IPS-NIHi7 (cell line): ENCODE measurements at regions not wholly inside any gene's neighbourhood (a gene's known extent, or its start where the extent isn't known, plus 50 kb on each side); places are given as distances from the start of the nearest gene placed in this dataset.

ENCODE experiments used
- DNase-seq: peaks from one replicate; pipeline ENCODE4 v3.0.0; 2012; ENCODE audit warnings: mixed read lengths; ENCODE audit errors: extremely low spot score

- DNase-seq: no peak
Observed at GRCh38 chr13:58773280-58773859, 1141.8 kb downstream of the PCDH17 start.

- no peak for DNase-seq
Observed at GRCh38 chr13:58782736-58783135, 1151.2 kb downstream of the PCDH17 start.

GRCh38 chr13:58792854-58793253, 1161.3 kb downstream of the PCDH17 start:
- no peak for DNase-seq

- no peak for DNase-seq
Observed at GRCh38 chr13:58795715-58796114, 1164.2 kb downstream of the PCDH17 start.

- no peak for DNase-seq
Observed at GRCh38 chr13:58804832-58805231, 1173.3 kb downstream of the PCDH17 start.

- DNase-seq: no peak
Observed at GRCh38 chr13:58806401-58806800, 1174.9 kb downstream of the PCDH17 start.

- no peak for DNase-seq
Observed at GRCh38 chr13:58823701-58824100, 1192.2 kb downstream of the PCDH17 start.

- DNase-seq: no peak
Observed at GRCh38 chr13:58827904-58828303, 1196.4 kb downstream of the PCDH17 start.

- DNase-seq: no peak
Observed at GRCh38 chr13:58830841-58831240, 1199.3 kb downstream of the PCDH17 start.

- DNase-seq: no peak
Observed at GRCh38 chr13:58838615-58839014, 1207.1 kb downstream of the PCDH17 start.

- DNase-seq: peak; percentile 13
Observed at GRCh38 chr13:58843071-58843470, 1211.5 kb downstream of the PCDH17 start.

- peak; percentile 11 for DNase-seq
Observed at GRCh38 chr13:58843567-58843966, 1212.0 kb downstream of the PCDH17 start.

- no peak for DNase-seq
Observed at GRCh38 chr13:58850161-58850560, 1218.6 kb downstream of the PCDH17 start.

GRCh38 chr13:58852076-58852475, 1220.5 kb downstream of the PCDH17 start:
- DNase-seq: no peak

- DNase-seq: no peak
Observed at GRCh38 chr13:58855283-58855682, 1223.7 kb downstream of the PCDH17 start.

- DNase-seq: no peak
Observed at GRCh38 chr13:58858870-58859371, 1227.4 kb downstream of the PCDH17 start.

GRCh38 chr13:58865286-58865685, 1233.7 kb downstream of the PCDH17 start:
- DNase-seq: no peak

GRCh38 chr13:58869566-58869965, 1238.0 kb downstream of the PCDH17 start:
- no peak for DNase-seq

GRCh38 chr13:58876473-58876872, 1244.9 kb downstream of the PCDH17 start:
- DNase-seq: no peak

- DNase-seq: no peak
Observed at GRCh38 chr13:58879114-58879513, 1247.6 kb downstream of the PCDH17 start.

GRCh38 chr13:58882516-58882915, 1251.0 kb downstream of the PCDH17 start:
- DNase-seq: no peak

- no peak for DNase-seq
Observed at GRCh38 chr13:58883405-58883804, 1251.9 kb downstream of the PCDH17 start.

GRCh38 chr13:58884353-58885209, 1253.0 kb downstream of the PCDH17 start:
- no peak for DNase-seq
